ENCODE measurements at regions not wholly inside any gene's neighbourhood (a gene's known extent, or its start where the extent isn't known, plus 50 kb on each side); places are given as distances from the start of the nearest gene placed in this dataset.

- no peak for DNase-seq
- Histone ChIP-seq H3K27ac (no peak overlapping the region), H3K4me1 (no peaks in the 10 kb centered on the region), H3K27me3 (peaks cover 0 to 17% of the 10 kb centered on the region in 2 donors), H3K4me3 (no peak overlapping the region), H3K36me3 (no peaks in the 10 kb centered on the region), H3K9me3 (peaks cover 0 to 4% (median 0%) of the 10 kb centered on the region in 3 donors)
- intact Hi-C loops (cut with DNase I; ENCODE audit: low total_unique reads): no loop called here
- no peak for TF ChIP-seq CTCF (IDR thresholded peaks at IDR 0.05)
Observed at GRCh38 chr9:126275386-126276001, 51.1 kb upstream of the MVB12B start.

GRCh38 chr9:126276056-126276728 lies 50.4 kb upstream of the MVB12B start:
- peaks cover 0 to 17% of the 10 kb centered on the region in 2 donors for H3K27me3 ChIP-seq
- no peak overlapping the region for H3K27ac ChIP-seq
- TF ChIP-seq CTCF (IDR thresholded peaks at IDR 0.05): no peak
- no peaks in the 10 kb centered on the region for H3K36me3 ChIP-seq
- no peaks in the 10 kb centered on the region for H3K4me1 ChIP-seq
- DNase-seq: no peak
- peaks cover 0 to 4% (median 0%) of the 10 kb centered on the region in 3 donors for H3K9me3 ChIP-seq
- intact Hi-C loops (cut with DNase I; ENCODE audit: low total_unique reads): no loop called here
- no peak overlapping the region for H3K4me3 ChIP-seq

All from tibial artery (tissue), 4 donors.